ENCODE measurements at regions not wholly inside any gene's neighbourhood (a gene's known extent, or its start where the extent isn't known, plus 50 kb on each side); places are given as distances from the start of the nearest gene placed in this dataset.
"Not testable (repeated sequence)": the region's sequence is repeated elsewhere in the genome, so short reads cannot be mapped to it uniquely, and the experiment has no call there.

GRCh38 chr20:43404878-43405277, 52.8 kb upstream of the SRSF6 start:
- H3K4me1 ChIP-seq = no peaks in the 10 kb centered on the region
- DNase-seq (ENCODE audit: low spot score in 2 of 2) = peak in 1 of 2 experiments; percentile 41
- no peaks in the 10 kb centered on the region for H3K27me3 ChIP-seq (ENCODE audit: low read depth)
- in situ Hi-C loops (cut with MboI; ENCODE audit: low sequenced_read_pairs) = loop anchor here (25.0 kb wide), 2 partner anchors 1443 to 1668 kb away; no protein-coding TSS in a partner anchor
- no peak overlapping the region for H3K4me3 ChIP-seq
- no peaks in the 10 kb centered on the region for H3K36me3 ChIP-seq (replicated peaks)
- H3K9me3 ChIP-seq = no peaks in the 10 kb centered on the region

DNA sequence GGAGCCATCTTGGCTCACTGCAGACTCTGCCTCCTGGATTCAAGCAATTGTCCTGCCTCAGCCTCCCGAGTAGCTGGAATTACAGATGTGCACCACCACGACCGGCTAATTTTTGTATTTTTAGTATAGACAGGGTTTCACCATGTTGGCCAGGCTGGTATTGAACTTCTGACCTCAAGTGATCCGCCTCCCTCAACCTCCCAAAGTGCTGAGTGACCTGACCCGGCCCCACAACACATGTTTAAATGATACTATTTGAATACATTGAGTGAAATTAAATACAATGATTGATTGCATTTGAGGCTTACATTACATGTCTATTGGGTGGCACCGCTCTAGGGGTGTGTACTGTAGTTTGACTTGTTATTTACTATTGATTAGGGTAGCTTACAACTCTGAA, 56.8 kb upstream of the SRSF6 start:
- not testable (repeated sequence) for H3K9me3 ChIP-seq; H3K27me3 ChIP-seq (ENCODE audit: low read depth); H3K36me3 ChIP-seq (replicated peaks); H3K4me1 ChIP-seq; DNase-seq (ENCODE audit: low spot score in 2 of 2); H3K4me3 ChIP-seq
- in situ Hi-C loops (cut with MboI; ENCODE audit: low sequenced_read_pairs) = loop anchor here (25.0 kb wide), 2 partner anchors 1439 to 1664 kb away; no protein-coding TSS in a partner anchor

- in situ Hi-C loops (cut with MboI; ENCODE audit: low sequenced_read_pairs) = no loop called here
- Histone ChIP-seq H3K4me3 (no peak overlapping the region), H3K36me3 (replicated peaks) (no peaks in the 10 kb centered on the region), H3K27me3 (ENCODE audit: low read depth) (no peaks in the 10 kb centered on the region), H3K4me1 (no peaks in the 10 kb centered on the region), H3K9me3 (no peaks in the 10 kb centered on the region)
- no peak for DNase-seq (ENCODE audit: low spot score in 2 of 2)
Observed at GRCh38 chr20:43398676-43399324, 58.9 kb upstream of the SRSF6 start.

DNA sequence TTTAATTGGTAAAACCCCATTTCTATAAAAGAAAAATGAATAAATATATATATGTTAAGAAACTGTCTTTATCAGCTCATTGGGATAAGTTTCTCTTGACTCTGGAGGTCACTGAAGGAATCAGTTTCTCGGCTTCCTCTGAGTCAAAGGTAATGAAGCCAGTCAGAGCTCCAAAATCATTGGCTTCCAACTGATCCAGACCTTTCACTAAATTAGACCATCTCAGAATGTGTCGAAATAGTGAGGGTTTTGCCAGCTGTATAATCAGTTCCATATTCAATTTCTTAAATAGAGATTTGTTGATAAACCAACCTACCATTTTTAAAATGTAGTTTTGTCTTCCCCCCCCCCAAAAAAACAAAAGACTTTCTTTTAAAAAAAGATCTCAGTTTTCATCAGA, 60.5 kb upstream of the SRSF6 start:
- in situ Hi-C loops (cut with MboI; ENCODE audit: low sequenced_read_pairs) = no loop called here
- H3K4me3 ChIP-seq = no peak overlapping the region
- no peaks in the 10 kb centered on the region for H3K27me3 ChIP-seq (ENCODE audit: low read depth)
- no peaks in the 10 kb centered on the region for H3K4me1 ChIP-seq
- no peaks in the 10 kb centered on the region for H3K9me3 ChIP-seq
- DNase-seq (ENCODE audit: low spot score in 2 of 2) = no peak
- H3K36me3 ChIP-seq (replicated peaks) = no peaks in the 10 kb centered on the region

- Histone ChIP-seq H3K36me3 (replicated peaks) (no peaks in the 10 kb centered on the region), H3K4me1 (no peaks in the 10 kb centered on the region), H3K4me3 (no peak overlapping the region), H3K9me3 (no peaks in the 10 kb centered on the region), H3K27me3 (ENCODE audit: low read depth) (no peaks in the 10 kb centered on the region)
- in situ Hi-C loops (cut with MboI; ENCODE audit: low sequenced_read_pairs) = no loop called here
- DNase-seq (ENCODE audit: low spot score in 2 of 2) = no peak
Observed at GRCh38 chr20:43393052-43393451, 64.6 kb upstream of the SRSF6 start.

- in situ Hi-C loops (cut with MboI; ENCODE audit: low sequenced_read_pairs) = no loop called here
- H3K4me1 ChIP-seq = no peaks in the 10 kb centered on the region
- no peak for DNase-seq (ENCODE audit: low spot score in 2 of 2)
Observed at GRCh38 chr20:43392561-43392960, 65.1 kb upstream of the SRSF6 start.

DNA sequence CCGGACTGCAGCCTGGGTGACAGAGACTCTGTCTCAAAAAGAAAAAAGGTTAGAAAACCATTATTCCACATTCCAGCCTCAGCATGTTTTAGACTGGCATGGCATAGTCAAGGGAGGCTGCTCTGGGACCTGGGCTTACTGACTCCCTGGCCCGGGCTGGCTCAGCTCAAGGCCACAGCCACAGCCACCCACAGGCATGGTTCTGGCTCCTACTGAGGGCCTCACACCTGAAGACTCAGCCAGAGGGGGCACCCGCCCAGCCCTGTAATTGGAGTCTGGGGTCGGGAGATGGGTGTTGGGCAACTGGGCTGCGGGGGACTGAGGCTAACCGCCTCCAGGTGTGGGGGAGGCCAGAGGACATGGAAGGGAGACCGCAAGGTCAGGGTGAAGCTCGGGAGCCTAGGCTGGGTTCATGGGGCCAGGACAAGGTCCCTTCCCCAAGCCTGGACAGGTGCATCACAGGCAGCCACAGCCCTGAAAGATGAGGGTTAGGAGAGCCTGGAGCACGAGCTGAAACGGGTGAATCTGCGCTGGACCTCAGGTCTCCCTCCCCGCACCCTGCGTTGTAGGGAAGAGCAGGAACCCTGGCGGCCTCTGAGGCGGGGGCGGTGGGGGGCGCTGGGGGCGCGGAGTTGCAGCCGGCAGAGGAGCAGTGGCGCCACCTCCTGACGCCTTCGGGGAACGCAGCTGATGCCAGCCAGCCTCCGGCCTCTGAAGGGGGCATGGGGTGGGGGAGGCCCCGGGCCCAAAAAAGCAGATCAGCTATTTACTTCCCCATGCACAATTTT, 67.7 kb upstream of the SRSF6 start:
- Histone ChIP-seq H3K4me3 (no peak overlapping the region), H3K9me3 (no peaks in the 10 kb centered on the region)
- peak in 1 of 2 experiments; percentile 53 for DNase-seq (ENCODE audit: low spot score in 2 of 2)

More at GRCh38 chr20:43392561-43392960, 65.1 kb upstream of the SRSF6 start:
- Histone ChIP-seq H3K4me3 (no peak overlapping the region), H3K9me3 (no peaks in the 10 kb centered on the region), H3K36me3 (replicated peaks) (no peaks in the 10 kb centered on the region), H3K27me3 (ENCODE audit: low read depth) (no peaks in the 10 kb centered on the region)

GRCh38 chr20:43389211-43389610, 68.5 kb upstream of the SRSF6 start:
- in situ Hi-C loops (cut with MboI; ENCODE audit: low sequenced_read_pairs) = no loop called here
- Histone ChIP-seq H3K9me3 (no peaks in the 10 kb centered on the region), H3K4me3 (no peak overlapping the region), H3K4me1 (no peaks in the 10 kb centered on the region), H3K27me3 (ENCODE audit: low read depth) (no peaks in the 10 kb centered on the region), H3K36me3 (replicated peaks) (no peaks in the 10 kb centered on the region)
- no peak for DNase-seq (ENCODE audit: low spot score in 2 of 2)

More for the DNA sequence above, 67.7 kb upstream of the SRSF6 start:
- H3K4me1 ChIP-seq = no peaks in the 10 kb centered on the region
- no peaks in the 10 kb centered on the region for H3K36me3 ChIP-seq (replicated peaks)
- in situ Hi-C loops (cut with MboI; ENCODE audit: low sequenced_read_pairs) = no loop called here
- no peaks in the 10 kb centered on the region for H3K27me3 ChIP-seq (ENCODE audit: low read depth)

GRCh38 chr20:43388268-43389002, 69.3 kb upstream of the SRSF6 start:
- no peaks in the 10 kb centered on the region for H3K27me3 ChIP-seq (ENCODE audit: low read depth)
- in situ Hi-C loops (cut with MboI; ENCODE audit: low sequenced_read_pairs) = no loop called here
- H3K36me3 ChIP-seq (replicated peaks) = no peaks in the 10 kb centered on the region
- no peak overlapping the region for H3K4me3 ChIP-seq
- no peak for DNase-seq (ENCODE audit: low spot score in 2 of 2)
- H3K4me1 ChIP-seq = no peaks in the 10 kb centered on the region
- H3K9me3 ChIP-seq = no peaks in the 10 kb centered on the region

- no peak overlapping the region for H3K4me3 ChIP-seq
- no peaks in the 10 kb centered on the region for H3K9me3 ChIP-seq
- no peaks in the 10 kb centered on the region for H3K36me3 ChIP-seq (replicated peaks)
- in situ Hi-C loops (cut with MboI; ENCODE audit: low sequenced_read_pairs) = no loop called here
- no peaks in the 10 kb centered on the region for H3K4me1 ChIP-seq
- H3K27me3 ChIP-seq (ENCODE audit: low read depth) = no peaks in the 10 kb centered on the region
- DNase-seq (ENCODE audit: low spot score in 2 of 2) = no peak
Observed at GRCh38 chr20:43387737-43388136, 70.0 kb upstream of the SRSF6 start.

- Histone ChIP-seq H3K4me1 (no peaks in the 10 kb centered on the region), H3K27me3 (ENCODE audit: low read depth) (no peaks in the 10 kb centered on the region), H3K36me3 (replicated peaks) (no peaks in the 10 kb centered on the region), H3K4me3 (no peak overlapping the region), H3K9me3 (no peaks in the 10 kb centered on the region)
- in situ Hi-C loops (cut with MboI; ENCODE audit: low sequenced_read_pairs) = no loop called here
- no peak for DNase-seq (ENCODE audit: low spot score in 2 of 2)
Observed at GRCh38 chr20:43386878-43387277, 70.8 kb upstream of the SRSF6 start.

DNA sequence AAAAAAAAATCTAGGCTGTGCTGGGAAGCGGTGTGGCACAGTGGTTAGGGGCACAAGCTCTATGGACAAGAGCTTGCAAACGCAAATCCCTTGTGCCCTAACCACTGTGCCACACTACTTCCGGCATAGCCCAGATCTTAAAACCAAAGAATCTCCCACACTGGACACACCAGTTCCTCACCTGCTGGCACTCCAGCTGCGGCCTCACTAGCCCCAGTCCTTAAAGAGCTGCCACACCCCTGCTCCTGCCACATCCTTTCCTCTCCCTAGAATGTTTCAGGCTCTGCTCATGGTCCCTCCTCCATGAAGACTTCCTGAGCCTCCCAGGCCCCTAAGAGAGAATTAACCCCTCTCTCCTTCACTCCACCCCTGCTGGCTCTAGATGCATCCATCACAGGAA, 71.8 kb upstream of the SRSF6 start:
- in situ Hi-C loops (cut with MboI; ENCODE audit: low sequenced_read_pairs) = no loop called here
- Histone ChIP-seq H3K27me3 (ENCODE audit: low read depth) (no peaks in the 10 kb centered on the region), H3K36me3 (replicated peaks) (no peaks in the 10 kb centered on the region), H3K4me1 (no peaks in the 10 kb centered on the region), H3K9me3 (no peaks in the 10 kb centered on the region), H3K4me3 (no peak overlapping the region)
- no peak for DNase-seq (ENCODE audit: low spot score in 2 of 2)

- Histone ChIP-seq H3K9me3 (no peaks in the 10 kb centered on the region), H3K4me3 (no peak overlapping the region), H3K36me3 (replicated peaks) (no peaks in the 10 kb centered on the region), H3K4me1 (no peaks in the 10 kb centered on the region), H3K27me3 (ENCODE audit: low read depth) (no peaks in the 10 kb centered on the region)
- in situ Hi-C loops (cut with MboI; ENCODE audit: low sequenced_read_pairs) = no loop called here
- no peak for DNase-seq (ENCODE audit: low spot score in 2 of 2)
Observed at GRCh38 chr20:43384101-43384940, 73.4 kb upstream of the SRSF6 start.
